AG04450 (cell line): ENCODE measurements at regions not wholly inside any gene's neighbourhood (a gene's known extent, or its start where the extent isn't known, plus 50 kb on each side); places are given as distances from the start of the nearest gene placed in this dataset.

ENCODE experiments used
- CTCF ChIA-PET: fragments of 300-600, 350-600 bp; formaldehyde crosslinking; extraction: SDS; loops from one replicate; lab custom pipeline; 2022; ENCODE audit warnings: antibody characterized with exemption, inconsistent platforms; lab: Charles Lee
- POLR2A ChIA-PET: fragments of 350-600 bp; formaldehyde crosslinking; extraction: SDS; loops from one replicate; lab custom pipeline; 2021; ENCODE audit warnings: antibody characterized with exemption, inconsistent platforms; lab: Yijun Ruan, JAX
- DNase-seq: peaks from one replicate; pipeline ENCODE4 v3.0.0-alpha.2; 2011; ENCODE audit warnings: low read depth, low spot score
- H3K27ac ChIP-seq: one replicate; pipeline ENCODE4 v1.5.1; 2012; ENCODE audit warnings: low read depth, low read length, control low read depth
- H3K27me3 ChIP-seq: one replicate; pipeline ENCODE4 v1.6.0; 2012; ENCODE audit warnings: low read length; ENCODE audit not compliant: control insufficient read depth, insufficient read depth
- H3K4me3 ChIP-seq: 2 replicates; pipeline ENCODE4 v1.5.1; 2011; ENCODE audit warnings: mild to moderate bottlenecking, low read depth, low read length, control low read depth
- H3K9me3 ChIP-seq: 2 replicates; pipeline ENCODE4 v1.5.1; 2012; ENCODE audit warnings: low read length; ENCODE audit not compliant: control insufficient read depth, insufficient read depth
- TF ChIP-seq, protein P1 (sequence below): IDR thresholded peaks from 2 replicates; pipeline ENCODE4 v1.5.1; 2011; ENCODE audit warnings: low read depth, low read length, control low read depth, inconsistent platforms

DNA sequence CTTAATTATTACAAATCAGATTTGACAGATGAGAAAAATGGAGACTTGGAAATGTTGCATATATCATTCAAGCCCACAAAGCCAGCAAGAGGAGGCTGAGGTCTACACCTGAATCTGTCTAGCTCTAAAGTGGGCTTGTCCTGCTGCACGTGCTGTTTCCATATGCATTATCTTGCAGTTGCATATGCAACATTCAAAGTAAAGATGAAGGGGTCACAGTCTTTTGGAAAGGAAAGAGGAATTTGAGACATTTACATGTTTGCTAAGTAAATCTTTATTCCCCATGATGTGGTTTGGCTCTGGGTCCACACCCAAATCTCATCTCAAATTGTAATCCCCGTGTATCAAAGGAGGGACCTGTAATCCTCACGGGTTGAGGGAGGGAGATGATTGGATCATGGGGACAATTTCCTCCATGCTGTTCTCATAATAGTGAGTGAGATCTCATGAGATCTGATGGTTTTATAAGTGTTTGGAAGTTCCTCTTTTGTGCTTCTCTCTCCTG lies 98.3 kb downstream of the BACH1 start:
- H3K4me3 ChIP-seq, result no peak overlapping the region
- POLR2A ChIA-PET, result no interaction called here
- CTCF ChIA-PET, result no interaction called here

DNA sequence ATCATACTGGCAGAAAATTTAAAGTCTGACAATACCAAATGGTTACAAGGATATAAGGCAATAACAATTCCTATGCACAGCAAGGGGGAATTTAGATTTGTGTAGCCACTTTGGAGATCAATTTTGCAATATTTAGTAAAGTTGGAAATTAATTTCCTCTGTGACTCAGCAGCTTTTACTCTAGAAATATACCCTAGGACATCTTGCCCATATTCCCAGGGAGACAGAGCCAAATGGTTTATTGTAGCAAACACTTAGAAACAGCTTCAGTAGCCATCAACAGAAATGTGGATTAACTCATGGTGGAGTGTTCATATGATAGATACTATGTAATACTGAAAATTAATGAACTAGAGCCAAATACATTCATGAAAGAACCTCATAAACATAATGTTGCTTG lies 104.6 kb downstream of the BACH1 start:
- CTCF ChIA-PET, result no interaction called here
- Histone ChIP-seq H3K4me3 (no peak overlapping the region), H3K9me3 (no peaks in the 10 kb centered on the region), H3K27ac (no peak overlapping the region), H3K27me3 (no peaks in the 10 kb centered on the region)
- no peak for DNase-seq
- POLR2A ChIA-PET, result no interaction called here
- TF ChIP-seq, protein P1, sequence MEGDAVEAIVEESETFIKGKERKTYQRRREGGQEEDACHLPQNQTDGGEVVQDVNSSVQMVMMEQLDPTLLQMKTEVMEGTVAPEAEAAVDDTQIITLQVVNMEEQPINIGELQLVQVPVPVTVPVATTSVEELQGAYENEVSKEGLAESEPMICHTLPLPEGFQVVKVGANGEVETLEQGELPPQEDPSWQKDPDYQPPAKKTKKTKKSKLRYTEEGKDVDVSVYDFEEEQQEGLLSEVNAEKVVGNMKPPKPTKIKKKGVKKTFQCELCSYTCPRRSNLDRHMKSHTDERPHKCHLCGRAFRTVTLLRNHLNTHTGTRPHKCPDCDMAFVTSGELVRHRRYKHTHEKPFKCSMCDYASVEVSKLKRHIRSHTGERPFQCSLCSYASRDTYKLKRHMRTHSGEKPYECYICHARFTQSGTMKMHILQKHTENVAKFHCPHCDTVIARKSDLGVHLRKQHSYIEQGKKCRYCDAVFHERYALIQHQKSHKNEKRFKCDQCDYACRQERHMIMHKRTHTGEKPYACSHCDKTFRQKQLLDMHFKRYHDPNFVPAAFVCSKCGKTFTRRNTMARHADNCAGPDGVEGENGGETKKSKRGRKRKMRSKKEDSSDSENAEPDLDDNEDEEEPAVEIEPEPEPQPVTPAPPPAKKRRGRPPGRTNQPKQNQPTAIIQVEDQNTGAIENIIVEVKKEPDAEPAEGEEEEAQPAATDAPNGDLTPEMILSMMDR, result no peak

More for the DNA sequence above, 98.3 kb downstream of the BACH1 start:
- Histone ChIP-seq H3K9me3 (no peaks in the 10 kb centered on the region; the same call in 1 of the 2 replicates), H3K27me3 (no peaks in the 10 kb centered on the region), H3K27ac (no peak overlapping the region)
- DNase-seq, result no peak
- TF ChIP-seq, protein P1, result no peak

- Histone ChIP-seq H3K9me3 (no peaks in the 10 kb centered on the region), H3K27me3 (no peaks in the 10 kb centered on the region), H3K4me3 (no peak overlapping the region), H3K27ac (no peak overlapping the region)
- ChIA-PET CTCF (no interaction called here), POLR2A (no interaction called here)
- DNase-seq, result no peak
- TF ChIP-seq, protein P1, result no peak
Measured at GRCh38 chr21:29403922-29404538, 105.3 kb downstream of the BACH1 start.

GRCh38 chr21:29405503-29406122 lies 106.9 kb downstream of the BACH1 start:
- TF ChIP-seq, protein P1, result no peak
- ChIA-PET CTCF (no interaction called here), POLR2A (no interaction called here)
- H3K27ac ChIP-seq, result no peak overlapping the region
- H3K9me3 ChIP-seq, result no peaks in the 10 kb centered on the region
- H3K27me3 ChIP-seq, result no peaks in the 10 kb centered on the region
- H3K4me3 ChIP-seq, result no peak overlapping the region
- no peak for DNase-seq

- Histone ChIP-seq H3K4me3 (no peak overlapping the region), H3K27ac (no peak overlapping the region), H3K27me3 (no peaks in the 10 kb centered on the region), H3K9me3 (no peaks in the 10 kb centered on the region)
- CTCF ChIA-PET, result no interaction called here
- POLR2A ChIA-PET, result no interaction called here
- TF ChIP-seq, protein P1, result no peak
- no peak for DNase-seq
Measured at GRCh38 chr21:29406385-29406784, 107.7 kb downstream of the BACH1 start.
